Fibroblast of lung (primary cell): ENCODE measurements at regions not wholly inside any gene's neighbourhood (a gene's known extent, or its start where the extent isn't known, plus 50 kb on each side); places are given as distances from the start of the nearest gene placed in this dataset.

Source experiments
- EZH2 ChIP-seq: IDR thresholded peaks from 2 replicates; pipeline ENCODE4 v1.5.1; 2012; ENCODE audit warnings: low read length, control low read depth, mild to moderate bottlenecking; ENCODE audit errors: missing control alignments
- TF ChIP-seq, protein P1 (sequence below), 2 donors: IDR thresholded peaks in 1 of 2; conservative IDR thresholded peaks in 1 of 2; 1 replicate in 1 of 2; 2 replicates in 1 of 2; pipeline ENCODE4 v1.5.1; 2011 to 2012; ENCODE audit warnings: low read length in 2 of 2, control low read depth in 1 of 2, inconsistent platforms in 1 of 2, low read depth in 1 of 2, mild to moderate bottlenecking in 1 of 2

- no peak for TF ChIP-seq EZH2
- TF ChIP-seq, protein P1, sequence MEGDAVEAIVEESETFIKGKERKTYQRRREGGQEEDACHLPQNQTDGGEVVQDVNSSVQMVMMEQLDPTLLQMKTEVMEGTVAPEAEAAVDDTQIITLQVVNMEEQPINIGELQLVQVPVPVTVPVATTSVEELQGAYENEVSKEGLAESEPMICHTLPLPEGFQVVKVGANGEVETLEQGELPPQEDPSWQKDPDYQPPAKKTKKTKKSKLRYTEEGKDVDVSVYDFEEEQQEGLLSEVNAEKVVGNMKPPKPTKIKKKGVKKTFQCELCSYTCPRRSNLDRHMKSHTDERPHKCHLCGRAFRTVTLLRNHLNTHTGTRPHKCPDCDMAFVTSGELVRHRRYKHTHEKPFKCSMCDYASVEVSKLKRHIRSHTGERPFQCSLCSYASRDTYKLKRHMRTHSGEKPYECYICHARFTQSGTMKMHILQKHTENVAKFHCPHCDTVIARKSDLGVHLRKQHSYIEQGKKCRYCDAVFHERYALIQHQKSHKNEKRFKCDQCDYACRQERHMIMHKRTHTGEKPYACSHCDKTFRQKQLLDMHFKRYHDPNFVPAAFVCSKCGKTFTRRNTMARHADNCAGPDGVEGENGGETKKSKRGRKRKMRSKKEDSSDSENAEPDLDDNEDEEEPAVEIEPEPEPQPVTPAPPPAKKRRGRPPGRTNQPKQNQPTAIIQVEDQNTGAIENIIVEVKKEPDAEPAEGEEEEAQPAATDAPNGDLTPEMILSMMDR (conservative IDR thresholded peaks at IDR 0.05 in 1 of 2, IDR thresholded peaks at IDR 0.05 in 1 of 2; ENCODE audit: low read depth in 1 of 2, low read length in 2 of 2): no peak
These were observed 337.0 kb downstream of the BRD1 start for GRCh38 chr22:49490692-49491091.
